SK-N-SH treated with all-trans-retinoic acid at 6 μM for 48 hours (cell line): ENCODE measurements at regions not wholly inside any gene's neighbourhood (a gene's known extent, or its start where the extent isn't known, plus 50 kb on each side); places are given as distances from the start of the nearest gene placed in this dataset.

Experiments
- ATAC-seq: fragments of 200-7000 bp; cut with Tn5 transposase; 3 replicates; pipeline ENCODE4 v1.9.1; 2020; ENCODE audit warnings: mild to moderate bottlenecking, moderate library complexity
- BACH2 ChIP-seq: fragments of 250-450 bp; sonication (Bioruptor Pico); IDR thresholded peaks from 2 replicates; pipeline ENCODE4 v1.9.0; 2021; ENCODE audit warnings: mild to moderate bottlenecking, borderline replicate concordance
- CREB5 ChIP-seq: fragments of 250-450 bp; sonication (Bioruptor Pico); IDR thresholded peaks from 2 replicates; pipeline ENCODE4 v1.5.1; 2020; ENCODE audit warnings: low read depth, mild to moderate bottlenecking, moderate library complexity
- CSDC2 ChIP-seq: fragments of 250-450 bp; sonication (Bioruptor Pico); IDR thresholded peaks from 2 replicates; pipeline ENCODE4 v1.5.0; 2020; ENCODE audit warnings: mild to moderate bottlenecking, moderate library complexity
- CSRNP3 ChIP-seq: fragments of 250-450 bp; sonication (Bioruptor Pico); IDR thresholded peaks from 2 replicates; pipeline ENCODE4 v1.5.1; 2021; ENCODE audit warnings: mild to moderate bottlenecking, moderate library complexity
- ESRRG ChIP-seq: fragments of 250-450 bp; sonication (Bioruptor Pico); IDR thresholded peaks from 2 replicates; pipeline ENCODE4 v1.6.1; 2021; ENCODE audit warnings: mild to moderate bottlenecking
- PATZ1 ChIP-seq: fragments of 250-450 bp; sonication (Bioruptor Pico); IDR thresholded peaks from 2 replicates; pipeline ENCODE4 v1.8.0; 2020; ENCODE audit warnings: mild to moderate bottlenecking, moderate library complexity, borderline replicate concordance
- POU6F1 ChIP-seq: fragments of 250-450 bp; sonication (Bioruptor Pico); IDR thresholded peaks from 2 replicates; pipeline ENCODE4 v1.8.0; 2021; ENCODE audit warnings: low read depth, mild to moderate bottlenecking, moderate library complexity, borderline replicate concordance
- PPARA ChIP-seq: fragments of 250-450 bp; sonication (Bioruptor Pico); IDR thresholded peaks from 2 replicates; pipeline ENCODE4 v1.5.0; 2020; ENCODE audit warnings: mild to moderate bottlenecking, borderline replicate concordance
- RARB ChIP-seq: fragments of 250-450 bp; sonication (Bioruptor Pico); IDR thresholded peaks from 2 replicates; pipeline ENCODE4 v1.8.0; 2021; ENCODE audit warnings: mild to moderate bottlenecking, moderate library complexity
- SNAI2 ChIP-seq: fragments of 250-450 bp; sonication (Bioruptor Pico); IDR thresholded peaks from 2 replicates; pipeline ENCODE4 v1.5.0; 2020; ENCODE audit warnings: mild to moderate bottlenecking, moderate library complexity
- TCF4 ChIP-seq: fragments of 250-450 bp; sonication (Bioruptor Pico); IDR thresholded peaks from 2 replicates; pipeline ENCODE4 v1.8.0; 2021; ENCODE audit warnings: mild to moderate bottlenecking, moderate library complexity, borderline replicate concordance
- TOX ChIP-seq: fragments of 250-450 bp; sonication (Bioruptor Pico); IDR thresholded peaks from 2 replicates; pipeline ENCODE4 v1.8.0; 2021; ENCODE audit warnings: mild to moderate bottlenecking, moderate library complexity, borderline replicate concordance
- TSHZ2 ChIP-seq: fragments of 250-450 bp; sonication (Bioruptor Pico); IDR thresholded peaks from 2 replicates; pipeline ENCODE4 v1.5.0; 2020; ENCODE audit warnings: mild to moderate bottlenecking, moderate library complexity
- ZC3H10 ChIP-seq: fragments of 250-450 bp; sonication (Bioruptor Pico); IDR thresholded peaks from 2 replicates; pipeline ENCODE4 v1.5.1; 2021; ENCODE audit warnings: mild to moderate bottlenecking, moderate library complexity
- ZFP3 ChIP-seq: fragments of 250-450 bp; sonication (Bioruptor Pico); IDR thresholded peaks from 2 replicates; pipeline ENCODE4 v1.5.0; 2020; ENCODE audit warnings: mild to moderate bottlenecking, moderate library complexity
- ZFP30 ChIP-seq: fragments of 450-650 bp; formaldehyde crosslinking; IDR thresholded peaks from 2 replicates; pipeline ENCODE4 v1.5.0; 2022; ENCODE audit warnings: mild to moderate bottlenecking, moderate library complexity
- ZNF565 ChIP-seq: fragments of 450-650 bp; formaldehyde crosslinking; conservative IDR thresholded peaks from 2 replicates; pipeline ENCODE4 v1.5.0; 2020; ENCODE audit warnings: low read depth, mild to moderate bottlenecking, moderate library complexity
- ZNF70 ChIP-seq: fragments of 450-650 bp; formaldehyde crosslinking; IDR thresholded peaks from 2 replicates; pipeline ENCODE4 v1.5.0; 2020; ENCODE audit warnings: mild to moderate bottlenecking, moderate library complexity
- ZNF8 ChIP-seq: fragments of 450-650 bp; formaldehyde crosslinking; IDR thresholded peaks from 2 replicates; pipeline ENCODE4 v1.5.0; 2020; ENCODE audit warnings: mild to moderate bottlenecking, moderate library complexity

GRCh38 chr13:111514610-111515306 is 194.3 kb downstream of the TEX29 start:
- ATAC-seq, result no peak
- TF ChIP-seq CREB5 (CRISPR knock-in tag) (no peak), BACH2 (CRISPR knock-in tag) (no peak)

- TF ChIP-seq ZFP30, result no peak
- TF ChIP-seq ZC3H10 (CRISPR knock-in tag), result no peak
- TF ChIP-seq SNAI2, result no peak
- no peak for TF ChIP-seq POU6F1 (CRISPR knock-in tag)
- no peak for TF ChIP-seq ZNF8 (CRISPR knock-in tag)
- TF ChIP-seq TCF4 (CRISPR knock-in tag), result no peak
- TF ChIP-seq TOX (CRISPR knock-in tag), result no peak
- no peak for TF ChIP-seq PATZ1 (CRISPR knock-in tag)
- TF ChIP-seq ZFP3 (CRISPR knock-in tag), result no peak
- no peak for TF ChIP-seq ZNF70 (CRISPR knock-in tag)
- TF ChIP-seq RARB (CRISPR knock-in tag), result no peak
- TF ChIP-seq ZNF565 (CRISPR knock-in tag), result no peak
- ATAC-seq, result no peak
Observed at GRCh38 chr13:111515307-111515617, 194.8 kb downstream of the TEX29 start.

GRCh38 chr13:111515635-111516034 is 195.2 kb downstream of the TEX29 start:
- no peak for TF ChIP-seq ZFP3 (CRISPR knock-in tag)
- no peak for TF ChIP-seq ZNF565 (CRISPR knock-in tag)
- TF ChIP-seq TCF4 (CRISPR knock-in tag), result no peak
- no peak for TF ChIP-seq CSRNP3 (CRISPR knock-in tag)
- no peak for TF ChIP-seq BACH2 (CRISPR knock-in tag)
- no peak for TF ChIP-seq CSDC2
- TF ChIP-seq PPARA, result no peak
- TF ChIP-seq ESRRG (CRISPR knock-in tag), result no peak
- TF ChIP-seq POU6F1 (CRISPR knock-in tag), result no peak
- no peak for TF ChIP-seq TSHZ2 (CRISPR knock-in tag)
- TF ChIP-seq, all 23 proteins: peak for 0
- no peak for ATAC-seq
